HG03457 (cell line): ENCODE measurements at regions not wholly inside any gene's neighbourhood (a gene's known extent, or its start where the extent isn't known, plus 50 kb on each side); places are given as distances from the start of the nearest gene placed in this dataset.
"Not testable (repeated sequence)": the region's sequence is repeated elsewhere in the genome, so short reads cannot be mapped to it uniquely, and the experiment has no call there.

Experiments used
- ATAC-seq: cut with Tn5 transposase; IDR thresholded peaks from one replicate; pipeline ENCODE4 v1.9.1; 2021; ENCODE audit warnings: moderate number of reproducible peaks; ENCODE audit not compliant: unreplicated experiment

GRCh38 chr7:124171068-124171467 is 138.2 kb upstream of the TMEM229A start:
- ATAC-seq: no peak

- no peak for ATAC-seq
Observed at GRCh38 chr7:124168616-124169015, 135.7 kb upstream of the TMEM229A start.

- ATAC-seq: no peak
Observed at GRCh38 chr7:124162667-124163066, 129.8 kb upstream of the TMEM229A start.

DNA sequence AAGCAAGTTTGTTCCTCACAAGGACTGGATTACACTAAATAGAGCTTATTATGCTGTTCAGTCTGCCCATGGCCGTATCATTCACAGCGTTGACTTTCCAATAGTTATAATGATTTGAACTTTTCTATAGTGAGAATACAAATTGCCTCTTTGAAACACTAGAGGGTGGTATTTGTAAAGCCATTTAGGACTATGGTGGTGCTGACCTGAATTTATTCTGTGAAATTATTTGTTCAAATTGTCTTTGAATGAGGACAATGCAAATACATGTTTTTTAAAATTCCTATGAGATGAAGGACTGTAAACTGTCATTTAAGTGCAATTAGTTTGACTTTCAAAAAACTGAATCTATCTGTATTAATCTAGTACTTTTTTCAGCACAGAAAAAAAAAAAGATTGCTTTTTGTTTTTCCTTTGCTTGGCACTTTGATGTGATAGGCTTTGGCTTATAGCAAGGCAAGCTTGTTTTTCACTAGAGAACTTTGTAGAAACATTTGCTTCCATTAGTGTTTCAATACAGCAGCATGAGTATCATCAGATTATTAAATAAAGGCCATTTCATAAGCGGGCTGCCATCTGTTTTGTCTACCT is 122.7 kb upstream of the TMEM229A start:
- no peak for ATAC-seq

DNA sequence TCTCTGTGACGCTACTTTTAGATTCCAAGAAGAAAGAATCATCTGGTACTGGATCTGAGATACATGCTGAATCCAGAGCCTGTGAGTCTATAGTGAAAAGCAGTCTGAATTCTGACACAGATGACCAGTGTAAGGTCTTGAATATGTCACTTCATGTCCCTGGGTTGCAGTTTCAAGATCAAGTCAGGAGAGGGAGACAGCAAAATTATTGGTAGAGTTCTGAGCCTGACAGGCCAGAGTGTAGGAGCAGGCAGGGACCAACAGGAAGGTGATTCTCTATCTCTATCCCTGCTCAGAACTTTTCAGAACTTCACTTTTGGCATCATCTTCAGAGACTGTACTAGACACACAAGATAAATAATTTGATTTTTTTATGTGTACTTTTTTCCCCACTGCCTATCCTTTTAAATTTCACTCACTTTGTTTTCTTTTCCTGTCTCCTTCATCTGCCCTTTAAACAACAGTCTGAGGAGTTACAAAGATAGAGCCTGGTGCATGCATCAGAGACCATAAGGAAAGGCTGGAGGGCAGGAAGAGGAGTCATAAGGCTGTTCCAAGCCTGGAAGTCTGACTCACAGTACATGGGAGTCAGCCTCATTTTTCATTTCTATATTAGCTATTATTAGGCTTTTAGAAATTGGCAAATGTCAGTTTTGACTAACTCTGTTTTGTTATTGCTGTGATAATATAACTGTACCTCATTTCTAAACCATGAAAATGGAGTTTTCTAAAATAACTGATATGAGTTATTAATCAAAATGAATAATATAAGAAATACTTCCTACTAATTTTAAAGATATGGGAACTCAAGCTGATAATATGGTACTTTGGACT is 120.2 kb upstream of the TMEM229A start:
- no peak for ATAC-seq

- no peak for ATAC-seq
Observed at GRCh38 chr7:124137664-124138063, 104.8 kb upstream of the TMEM229A start.

DNA sequence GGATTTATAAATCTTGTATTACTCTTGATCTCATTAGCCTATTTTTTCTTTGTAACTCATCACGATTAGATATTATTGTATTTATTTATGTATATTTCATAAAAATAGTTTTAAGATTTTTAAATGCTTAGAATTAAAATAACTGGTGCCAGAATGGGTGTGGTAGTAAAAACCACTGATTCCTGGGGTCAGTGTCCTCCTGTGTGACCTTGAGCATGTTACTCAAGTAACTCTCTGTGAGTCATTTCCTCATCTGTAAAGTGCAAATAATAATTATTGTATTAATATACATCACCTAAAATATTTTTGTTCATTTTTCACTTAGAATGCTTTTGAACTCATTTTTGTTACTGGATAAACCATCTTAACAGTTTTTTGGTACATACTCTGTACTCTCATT is 91.3 kb upstream of the TMEM229A start:
- ATAC-seq: no peak

DNA sequence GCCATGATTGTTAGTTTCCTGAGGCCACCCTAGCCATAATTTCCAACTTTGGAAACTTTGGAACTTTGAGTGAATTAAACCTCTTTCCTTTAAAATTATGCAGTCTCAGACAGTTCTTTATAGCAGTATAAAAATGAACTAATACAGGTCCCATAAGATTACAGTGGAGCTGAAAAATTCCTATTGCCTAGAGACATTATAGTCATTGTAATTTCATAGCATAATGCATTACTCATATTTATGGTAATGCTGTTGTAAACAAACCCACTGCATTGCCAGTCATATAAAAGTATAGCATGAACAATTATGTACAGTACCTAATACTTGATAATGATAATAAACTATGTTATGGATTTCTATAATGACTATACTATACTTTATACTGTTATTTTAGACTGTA is 88.0 kb upstream of the TMEM229A start:
- ATAC-seq: no peak

DNA sequence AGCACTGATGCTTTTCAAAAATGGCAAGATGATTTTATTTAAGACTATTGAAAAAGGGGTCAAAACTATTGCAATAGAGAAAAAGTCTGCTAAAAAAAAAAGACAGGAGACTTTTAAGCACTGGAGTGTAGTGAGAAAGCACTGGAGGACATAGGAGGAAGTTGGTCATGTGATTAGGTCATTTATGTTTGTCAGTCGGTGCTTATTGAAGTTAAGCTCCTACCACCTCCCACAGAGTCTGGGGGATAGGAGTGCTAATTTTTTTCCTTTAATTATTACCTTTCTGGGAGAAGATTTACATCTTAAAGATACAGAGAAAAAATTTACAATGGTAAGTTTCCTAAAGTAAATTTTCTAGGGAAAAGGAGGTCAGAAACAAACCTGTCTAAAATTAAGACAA is 80.2 kb upstream of the TMEM229A start:
- no peak for ATAC-seq

GRCh38 chr7:124106575-124106974 is 73.7 kb upstream of the TMEM229A start:
- no peak for ATAC-seq

- ATAC-seq: no peak
Observed at GRCh38 chr7:124101173-124101768, 68.4 kb upstream of the TMEM229A start.

GRCh38 chr7:124100190-124100589 is 67.3 kb upstream of the TMEM229A start:
- no peak for ATAC-seq

- not testable (repeated sequence) for ATAC-seq
Observed at GRCh38 chr7:124099585-124099984, 66.7 kb upstream of the TMEM229A start.

DNA sequence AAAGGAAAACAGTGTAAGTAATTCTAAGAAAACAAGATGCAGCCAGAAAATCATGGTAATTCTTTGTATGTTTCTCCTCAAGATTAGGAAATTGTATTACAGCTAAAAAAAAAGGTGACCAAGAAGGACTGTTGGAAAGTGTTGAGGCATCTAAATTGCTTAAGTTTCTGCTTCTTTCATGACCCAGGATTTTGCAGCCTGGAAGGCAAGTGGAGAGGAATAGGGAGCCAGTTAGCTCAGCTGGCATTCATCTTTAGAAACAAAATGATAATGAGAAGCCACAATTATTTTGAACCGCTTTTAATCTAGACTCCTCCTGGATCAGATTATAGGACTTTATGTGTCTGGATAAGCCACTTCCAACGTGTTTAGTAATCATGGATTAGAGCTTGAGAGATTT is 56.8 kb upstream of the TMEM229A start:
- ATAC-seq: no peak

DNA sequence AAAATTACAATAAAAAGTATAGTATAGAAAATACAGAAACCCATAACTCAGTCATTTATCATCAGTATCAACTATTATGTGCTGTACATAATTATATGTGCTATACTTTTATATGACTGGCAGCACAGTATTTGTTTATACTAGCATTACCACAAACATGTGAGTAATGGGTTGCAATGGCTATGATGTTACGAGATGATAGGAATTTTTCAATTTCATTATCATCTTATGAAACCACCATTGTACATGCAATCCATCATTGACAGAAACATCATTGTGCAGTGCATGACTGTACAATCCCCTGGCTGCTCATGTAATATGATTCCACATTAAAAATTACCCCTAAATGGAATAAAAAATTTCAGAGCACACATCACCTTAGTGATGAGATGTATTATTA is 55.7 kb upstream of the TMEM229A start:
- no peak for ATAC-seq

DNA sequence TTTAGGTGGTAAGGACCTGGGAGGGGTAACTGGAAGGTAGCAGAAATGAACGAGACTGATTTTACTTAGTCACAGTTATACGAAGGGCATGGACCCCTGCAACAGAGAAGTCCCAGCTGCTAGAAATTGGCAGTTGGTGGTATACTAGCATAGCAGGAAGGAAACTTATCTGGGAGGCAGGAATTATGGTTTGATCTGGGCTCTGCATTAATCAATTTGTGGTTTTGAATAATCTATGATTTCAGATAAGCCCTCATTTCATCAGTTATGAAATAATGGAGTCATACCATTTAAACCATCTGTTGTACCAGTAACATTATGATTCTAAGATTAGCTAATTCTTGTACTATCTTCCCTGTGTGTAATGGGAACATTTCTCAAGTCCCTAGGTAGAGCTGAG is 54.0 kb upstream of the TMEM229A start:
- ATAC-seq: no peak

DNA sequence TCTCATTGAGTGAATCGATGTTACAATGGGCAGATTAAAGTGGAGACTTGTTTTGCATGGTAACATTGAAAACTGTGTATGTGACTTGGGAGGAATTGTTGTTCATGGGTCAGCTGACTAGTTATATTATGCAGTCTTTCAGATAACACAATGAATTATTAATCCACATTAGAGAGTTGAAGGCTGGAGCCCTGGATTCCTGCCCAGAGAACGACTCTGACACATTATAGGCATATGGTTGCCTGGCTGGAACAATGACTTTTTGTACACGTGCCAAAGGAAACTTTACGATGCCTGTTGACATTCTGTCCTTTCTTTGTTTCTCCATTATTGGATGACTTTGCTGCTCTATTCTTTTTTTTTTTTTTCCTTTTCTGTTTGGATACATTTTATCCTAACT is 52.3 kb upstream of the TMEM229A start:
- ATAC-seq: no peak

DNA sequence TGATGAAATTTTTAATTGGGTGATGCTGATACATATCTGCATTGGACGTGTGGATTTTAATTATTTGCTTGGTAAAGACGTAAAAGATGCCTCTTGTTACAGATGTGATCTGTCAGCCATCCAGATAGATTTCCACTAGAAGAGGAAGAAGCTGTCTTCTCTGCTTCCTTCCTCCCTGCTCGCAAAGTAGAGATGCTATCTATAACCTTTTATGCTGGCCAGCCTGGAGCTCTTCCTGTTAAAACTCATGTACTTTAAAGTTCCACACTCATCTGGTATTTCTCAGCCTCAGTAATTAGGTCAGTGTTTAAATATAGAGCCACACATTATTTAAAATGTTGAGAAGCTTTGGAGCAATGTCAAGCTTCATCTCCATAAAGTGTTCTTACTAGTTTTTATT is 51.2 kb upstream of the TMEM229A start:
- no peak for ATAC-seq
